ENCODE measurements at regions not wholly inside any gene's neighbourhood (a gene's known extent, or its start where the extent isn't known, plus 50 kb on each side); places are given as distances from the start of the nearest gene placed in this dataset.

- Mint-ChIP-seq H3K27ac (no peak overlapping the region), H3K4me3 (no peak overlapping the region), H3K36me3 (no peaks in the 10 kb centered on the region), H3K9me3 (no peaks in the 10 kb centered on the region), H3K27me3 (peaks cover 20% of the 10 kb centered on the region), H3K4me1 (ENCODE audit: unreplicated experiment) (no peaks in the 10 kb centered on the region)
- DNase-seq (ENCODE audit: extremely low spot score, unreplicated experiment) = no peak
- no peak for TF ChIP-seq CTCF (conservative IDR thresholded peaks at IDR 0.05)
Measured at GRCh38 chr2:240205772-240206171, 65.3 kb upstream of the OTOS start.

- Mint-ChIP-seq H3K9me3 (no peaks in the 10 kb centered on the region), H3K27ac (no peak overlapping the region), H3K27me3 (peaks cover 14% of the 10 kb centered on the region), H3K36me3 (no peaks in the 10 kb centered on the region), H3K4me3 (no peak overlapping the region), H3K4me1 (ENCODE audit: unreplicated experiment) (no peaks in the 10 kb centered on the region)
- TF ChIP-seq CTCF (conservative IDR thresholded peaks at IDR 0.05) = no peak
- DNase-seq (ENCODE audit: extremely low spot score, unreplicated experiment) = no peak
Measured at GRCh38 chr2:240206630-240207029, 66.2 kb upstream of the OTOS start.

GRCh38 chr2:240207661-240208060 lies 67.2 kb upstream of the OTOS start:
- Mint-ChIP-seq H3K4me3 (no peak overlapping the region), H3K36me3 (no peaks in the 10 kb centered on the region), H3K9me3 (no peaks in the 10 kb centered on the region)

GRCh38 chr2:240208096-240208495 lies 67.6 kb upstream of the OTOS start:
- H3K9me3 Mint-ChIP-seq = no peaks in the 10 kb centered on the region
- no peaks in the 10 kb centered on the region for H3K36me3 Mint-ChIP-seq
- H3K27ac Mint-ChIP-seq = no peak overlapping the region
- H3K4me3 Mint-ChIP-seq = no peak overlapping the region
- no peaks in the 10 kb centered on the region for H3K4me1 Mint-ChIP-seq (ENCODE audit: unreplicated experiment)
- H3K27me3 Mint-ChIP-seq = peaks cover 14% of the 10 kb centered on the region
- no peak for DNase-seq (ENCODE audit: extremely low spot score, unreplicated experiment)
- no peak for TF ChIP-seq CTCF (conservative IDR thresholded peaks at IDR 0.05)

More at GRCh38 chr2:240207661-240208060, 67.2 kb upstream of the OTOS start:
- peaks cover 14% of the 10 kb centered on the region for H3K27me3 Mint-ChIP-seq
- no peaks in the 10 kb centered on the region for H3K4me1 Mint-ChIP-seq (ENCODE audit: unreplicated experiment)
- TF ChIP-seq CTCF (conservative IDR thresholded peaks at IDR 0.05) = no peak
- no peak overlapping the region for H3K27ac Mint-ChIP-seq
- DNase-seq (ENCODE audit: extremely low spot score, unreplicated experiment) = no peak

GRCh38 chr2:240208631-240209211 lies 68.3 kb upstream of the OTOS start:
- Mint-ChIP-seq H3K36me3 (no peaks in the 10 kb centered on the region), H3K4me3 (no peak overlapping the region), H3K9me3 (no peaks in the 10 kb centered on the region), H3K27me3 (peaks cover 7% of the 10 kb centered on the region), H3K27ac (no peak overlapping the region), H3K4me1 (ENCODE audit: unreplicated experiment) (no peaks in the 10 kb centered on the region)
- TF ChIP-seq CTCF (conservative IDR thresholded peaks at IDR 0.05) = no peak
- no peak for DNase-seq (ENCODE audit: extremely low spot score, unreplicated experiment)

- Mint-ChIP-seq H3K4me1 (ENCODE audit: unreplicated experiment) (peaks cover 4% of the 10 kb centered on the region), H3K9me3 (no peaks in the 10 kb centered on the region), H3K27ac (no peak overlapping the region), H3K27me3 (peaks cover 7% of the 10 kb centered on the region), H3K36me3 (no peaks in the 10 kb centered on the region), H3K4me3 (no peak overlapping the region)
- TF ChIP-seq CTCF (conservative IDR thresholded peaks at IDR 0.05) = no peak
- DNase-seq (ENCODE audit: extremely low spot score, unreplicated experiment) = no peak
Measured at GRCh38 chr2:240209493-240209892, 69.0 kb upstream of the OTOS start.

All from type B pancreatic cell (in vitro differentiated cells).